ENCODE measurements at regions not wholly inside any gene's neighbourhood (a gene's known extent, or its start where the extent isn't known, plus 50 kb on each side); places are given as distances from the start of the nearest gene placed in this dataset.

DNA sequence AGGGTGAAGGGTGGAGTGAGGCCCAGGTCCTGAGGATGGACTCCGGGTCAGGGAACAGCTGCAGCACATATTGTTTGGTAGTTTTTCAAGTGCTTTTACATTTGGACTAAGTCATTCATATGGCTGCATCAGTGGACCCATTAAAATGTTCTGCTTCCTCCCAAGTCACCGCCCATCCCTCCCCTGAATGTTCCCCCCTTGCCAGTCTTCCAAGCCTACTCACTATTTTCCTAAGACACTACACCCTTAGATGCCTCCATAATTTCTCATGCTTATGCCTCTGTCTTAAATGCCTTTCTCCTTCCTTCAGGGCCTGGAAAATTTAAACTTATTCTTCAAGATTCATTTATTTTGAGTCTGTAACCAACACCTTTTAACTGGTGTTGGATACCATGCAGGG lies 86.6 kb upstream of the NR4A3 start:
- DNase-seq (no peak), ATAC-seq (ENCODE audit: low read depth) (no peak)
- Mint-ChIP-seq H3K27ac (no peak overlapping the region), H3K27me3 (peaks cover 11% of the 10 kb centered on the region), H3K4me3 (no peak overlapping the region), H3K9me3 (no peaks in the 10 kb centered on the region), H3K4me1 (peaks cover 7% of the 10 kb centered on the region), H3K36me3 (ENCODE audit: low read depth) (no peaks in the 10 kb centered on the region)
- ChIA-PET CTCF (no interaction called here), POLR2A (no interaction called here)
- intact Hi-C loops (cut with micrococcal nuclease), result no loop called here
- TF ChIP-seq CTCF (IDR thresholded peaks at IDR 0.05), result no peak

- TF ChIP-seq CTCF (IDR thresholded peaks at IDR 0.05), result no peak
- ATAC-seq (ENCODE audit: low read depth) (no peak), DNase-seq (no peak)
- POLR2A ChIA-PET, result no interaction called here
- Mint-ChIP-seq H3K4me3 (no peak overlapping the region), H3K27me3 (peaks cover 11% of the 10 kb centered on the region), H3K9me3 (no peaks in the 10 kb centered on the region), H3K4me1 (peaks cover 7% of the 10 kb centered on the region), H3K36me3 (ENCODE audit: low read depth) (no peaks in the 10 kb centered on the region), H3K27ac (no peak overlapping the region)
- intact Hi-C loops (cut with micrococcal nuclease), result no loop called here
- CTCF ChIA-PET, result no interaction called here
These were observed 85.4 kb upstream of the NR4A3 start for GRCh38 chr9:99736291-99736690.

DNA sequence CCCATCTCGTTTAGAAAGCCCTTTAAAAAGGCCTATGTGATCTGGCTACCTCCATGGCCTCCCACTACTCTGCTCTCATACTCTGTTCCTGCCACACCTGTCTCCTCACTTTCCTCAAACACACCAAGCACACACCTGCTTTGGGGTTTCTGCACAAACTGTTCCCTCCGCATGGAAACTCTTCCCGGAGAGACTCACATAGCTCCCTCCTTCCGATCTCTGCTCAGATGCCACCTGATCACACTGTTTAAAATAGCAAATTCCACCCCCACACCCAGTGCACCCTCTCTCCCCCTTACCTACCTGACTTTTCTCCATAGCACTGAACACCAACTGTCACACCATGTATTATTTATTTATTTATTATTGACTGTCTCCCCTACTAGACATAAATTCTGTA lies 84.0 kb upstream of the NR4A3 start:
- Mint-ChIP-seq H3K4me3 (no peak overlapping the region), H3K4me1 (peaks cover 4% of the 10 kb centered on the region), H3K27me3 (peaks cover 8% of the 10 kb centered on the region), H3K9me3 (no peaks in the 10 kb centered on the region), H3K27ac (no peak overlapping the region), H3K36me3 (ENCODE audit: low read depth) (no peaks in the 10 kb centered on the region)
- ChIA-PET POLR2A (no interaction called here), CTCF (no interaction called here)
- intact Hi-C loops (cut with micrococcal nuclease), result no loop called here
- no peak for TF ChIP-seq CTCF (IDR thresholded peaks at IDR 0.05)
- ATAC-seq (ENCODE audit: low read depth), result no peak
- DNase-seq, result no peak

DNA sequence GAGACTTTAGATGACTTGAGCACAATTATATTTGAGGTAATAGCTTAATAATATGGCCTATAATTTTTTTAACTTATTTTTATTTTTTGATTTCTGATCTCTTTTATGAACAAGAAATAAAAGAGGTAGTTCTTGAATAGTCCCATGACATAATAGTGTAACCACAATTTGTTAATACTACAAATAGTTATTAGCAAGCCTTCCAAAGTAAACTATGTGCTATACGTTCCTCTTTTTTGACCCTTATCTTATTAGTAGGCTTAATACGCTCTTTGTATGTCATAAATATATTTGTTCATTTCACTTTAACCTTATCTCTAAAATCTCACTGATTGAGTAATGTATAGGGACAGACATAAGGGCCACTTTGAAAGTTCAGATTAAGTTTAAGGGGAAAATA lies 78.7 kb upstream of the NR4A3 start:
- intact Hi-C loops (cut with micrococcal nuclease), result no loop called here
- Mint-ChIP-seq H3K4me3 (no peak overlapping the region), H3K4me1 (peaks cover 8% of the 10 kb centered on the region), H3K27ac (no peak overlapping the region), H3K36me3 (ENCODE audit: low read depth) (no peaks in the 10 kb centered on the region), H3K9me3 (no peaks in the 10 kb centered on the region), H3K27me3 (no peaks in the 10 kb centered on the region)
- no peak for TF ChIP-seq CTCF (IDR thresholded peaks at IDR 0.05)
- POLR2A ChIA-PET, result no interaction called here
- CTCF ChIA-PET, result interaction anchor here (1.0 kb wide), 1 partner anchor 511 kb away, joined by 3 read pairs; no protein-coding TSS in a partner anchor
- DNase-seq (no peak), ATAC-seq (ENCODE audit: low read depth) (no peak)

DNA sequence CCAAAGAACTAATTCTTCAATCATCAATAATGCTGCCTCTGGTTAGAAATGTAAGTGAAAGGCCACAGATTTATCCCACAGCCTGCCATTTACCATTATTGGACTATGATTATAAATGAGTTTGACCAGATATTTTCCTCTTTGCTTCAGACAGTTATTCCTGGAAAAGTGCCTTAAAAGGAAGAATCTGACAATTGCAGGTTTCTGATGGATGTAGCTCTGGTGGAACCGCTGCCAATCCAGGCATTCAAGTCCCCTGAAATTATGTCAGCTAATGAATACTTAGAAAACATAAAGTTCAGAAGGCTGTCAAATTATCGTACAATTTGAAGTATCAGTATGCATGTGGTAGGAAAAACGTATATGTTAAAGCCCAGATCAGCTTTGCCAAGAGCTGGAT lies 78.2 kb upstream of the NR4A3 start:
- POLR2A ChIA-PET, result no interaction called here
- DNase-seq (no peak), ATAC-seq (ENCODE audit: low read depth) (no peak)
- Mint-ChIP-seq H3K4me1 (peaks cover 13% of the 10 kb centered on the region), H3K36me3 (ENCODE audit: low read depth) (no peaks in the 10 kb centered on the region), H3K27me3 (no peaks in the 10 kb centered on the region), H3K9me3 (no peaks in the 10 kb centered on the region), H3K4me3 (no peak overlapping the region), H3K27ac (no peak overlapping the region)
- intact Hi-C loops (cut with micrococcal nuclease), result no loop called here
- no peak for TF ChIP-seq CTCF (IDR thresholded peaks at IDR 0.05)
- CTCF ChIA-PET, result interaction anchor here (1.0 kb wide), 1 partner anchor 512 kb away, joined by 3 read pairs; no protein-coding TSS in a partner anchor

Measured in activated B cell treated with CpG ODN at 0.5 μM for 24 hours (primary cell).